Ovary (tissue), 3 donors: ENCODE measurements at regions not wholly inside any gene's neighbourhood (a gene's known extent, or its start where the extent isn't known, plus 50 kb on each side); places are given as distances from the start of the nearest gene placed in this dataset.

Experiments
- POLR2A ChIP-seq: fragments of 450-650 bp; IDR thresholded peaks from one replicate; pipeline ENCODE4 v1.6.1; 2017; ENCODE audit warnings: antibody characterized with exemption, mild to moderate bottlenecking, moderate library complexity
- TF ChIP-seq, protein P1 (sequence below), 3 donors: fragments of 450-650 bp in 2 of 3; fragments of 200-600 bp in 1 of 3; IDR thresholded peaks; one replicate each; pipeline versions ENCODE4 v1.5.1 to v1.8.0; 2016 to 2022; ENCODE audit warnings: antibody characterized with exemption in 3 of 3, mild to moderate bottlenecking in 1 of 3
- donor health status: DM: no; HTN: no; CAD: no.

DNA sequence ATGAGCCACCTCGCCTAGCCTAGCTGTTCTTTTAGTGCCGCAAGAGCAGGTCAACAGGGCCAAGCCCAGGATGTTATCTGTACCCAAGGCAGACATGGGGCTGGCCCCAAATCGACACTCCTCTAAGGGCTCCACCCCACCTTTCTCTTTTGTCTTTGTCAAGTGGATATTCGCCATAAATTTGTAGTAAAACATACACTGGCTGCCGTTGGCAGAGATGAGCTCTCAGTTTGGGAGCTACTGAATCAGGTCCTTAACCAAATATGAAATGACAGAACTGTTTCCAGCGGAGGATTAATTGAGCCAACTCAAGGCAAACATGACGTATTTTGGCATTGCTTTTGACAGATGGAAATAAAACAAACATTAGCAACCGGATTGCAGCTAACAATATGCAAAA, 556.9 kb upstream of the CDH5 start:
- TF ChIP-seq POLR2A = no peak
- TF ChIP-seq, protein P1, sequence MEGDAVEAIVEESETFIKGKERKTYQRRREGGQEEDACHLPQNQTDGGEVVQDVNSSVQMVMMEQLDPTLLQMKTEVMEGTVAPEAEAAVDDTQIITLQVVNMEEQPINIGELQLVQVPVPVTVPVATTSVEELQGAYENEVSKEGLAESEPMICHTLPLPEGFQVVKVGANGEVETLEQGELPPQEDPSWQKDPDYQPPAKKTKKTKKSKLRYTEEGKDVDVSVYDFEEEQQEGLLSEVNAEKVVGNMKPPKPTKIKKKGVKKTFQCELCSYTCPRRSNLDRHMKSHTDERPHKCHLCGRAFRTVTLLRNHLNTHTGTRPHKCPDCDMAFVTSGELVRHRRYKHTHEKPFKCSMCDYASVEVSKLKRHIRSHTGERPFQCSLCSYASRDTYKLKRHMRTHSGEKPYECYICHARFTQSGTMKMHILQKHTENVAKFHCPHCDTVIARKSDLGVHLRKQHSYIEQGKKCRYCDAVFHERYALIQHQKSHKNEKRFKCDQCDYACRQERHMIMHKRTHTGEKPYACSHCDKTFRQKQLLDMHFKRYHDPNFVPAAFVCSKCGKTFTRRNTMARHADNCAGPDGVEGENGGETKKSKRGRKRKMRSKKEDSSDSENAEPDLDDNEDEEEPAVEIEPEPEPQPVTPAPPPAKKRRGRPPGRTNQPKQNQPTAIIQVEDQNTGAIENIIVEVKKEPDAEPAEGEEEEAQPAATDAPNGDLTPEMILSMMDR (IDR thresholded peaks at IDR 0.05) = no peak
